ENCODE measurements at regions not wholly inside any gene's neighbourhood (a gene's known extent, or its start where the extent isn't known, plus 50 kb on each side); places are given as distances from the start of the nearest gene placed in this dataset.

- H3K4me3 ChIP-seq, result no peak overlapping the region
- H3K27me3 ChIP-seq, result no peaks in the 10 kb centered on the region
- no peaks in the 10 kb centered on the region for H3K9me3 ChIP-seq (ENCODE audit: low read depth)
- H3K36me3 ChIP-seq, result no peaks in the 10 kb centered on the region
- DNase-seq (ENCODE audit: low read depth in 1 of 2, low spot score in 1 of 2), result no peak
- TF ChIP-seq, protein P1, sequence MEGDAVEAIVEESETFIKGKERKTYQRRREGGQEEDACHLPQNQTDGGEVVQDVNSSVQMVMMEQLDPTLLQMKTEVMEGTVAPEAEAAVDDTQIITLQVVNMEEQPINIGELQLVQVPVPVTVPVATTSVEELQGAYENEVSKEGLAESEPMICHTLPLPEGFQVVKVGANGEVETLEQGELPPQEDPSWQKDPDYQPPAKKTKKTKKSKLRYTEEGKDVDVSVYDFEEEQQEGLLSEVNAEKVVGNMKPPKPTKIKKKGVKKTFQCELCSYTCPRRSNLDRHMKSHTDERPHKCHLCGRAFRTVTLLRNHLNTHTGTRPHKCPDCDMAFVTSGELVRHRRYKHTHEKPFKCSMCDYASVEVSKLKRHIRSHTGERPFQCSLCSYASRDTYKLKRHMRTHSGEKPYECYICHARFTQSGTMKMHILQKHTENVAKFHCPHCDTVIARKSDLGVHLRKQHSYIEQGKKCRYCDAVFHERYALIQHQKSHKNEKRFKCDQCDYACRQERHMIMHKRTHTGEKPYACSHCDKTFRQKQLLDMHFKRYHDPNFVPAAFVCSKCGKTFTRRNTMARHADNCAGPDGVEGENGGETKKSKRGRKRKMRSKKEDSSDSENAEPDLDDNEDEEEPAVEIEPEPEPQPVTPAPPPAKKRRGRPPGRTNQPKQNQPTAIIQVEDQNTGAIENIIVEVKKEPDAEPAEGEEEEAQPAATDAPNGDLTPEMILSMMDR (IDR thresholded peaks at IDR 0.05; ENCODE audit: low read depth, low read length), result no peak
- no peaks in the 10 kb centered on the region for H3K4me1 ChIP-seq (ENCODE audit: low read depth)
- H3K27ac ChIP-seq, result no peak overlapping the region
These were observed 209.0 kb downstream of the AMY1C start for GRCh38 chr1:103958699-103959098.

DNA sequence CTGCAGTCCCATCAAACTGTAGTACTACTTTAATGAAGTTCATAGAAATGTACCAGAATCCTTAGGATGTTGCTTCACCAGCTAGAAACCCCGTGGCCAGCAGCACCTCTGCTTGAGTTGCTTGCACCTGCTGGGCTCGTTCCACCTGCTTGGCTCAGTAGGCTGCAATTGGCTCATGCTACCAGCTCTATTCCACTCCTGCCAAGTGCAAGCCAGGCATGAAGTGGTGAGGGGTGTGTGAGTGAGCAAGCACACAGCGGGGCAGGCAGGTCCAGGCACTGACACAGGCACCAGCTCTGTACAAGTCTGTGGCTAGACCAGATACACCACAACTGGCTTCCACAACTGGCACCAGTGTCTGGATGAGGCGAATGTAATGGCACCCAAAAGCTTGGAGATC is 209.9 kb downstream of the AMY1C start:
- no peaks in the 10 kb centered on the region for H3K36me3 ChIP-seq
- no peaks in the 10 kb centered on the region for H3K9me3 ChIP-seq (ENCODE audit: low read depth)
- no peaks in the 10 kb centered on the region for H3K27me3 ChIP-seq
- no peaks in the 10 kb centered on the region for H3K4me1 ChIP-seq (ENCODE audit: low read depth)
- no peak for DNase-seq (ENCODE audit: low read depth in 1 of 2, low spot score in 1 of 2)
- H3K27ac ChIP-seq, result no peak overlapping the region
- TF ChIP-seq, protein P1 (IDR thresholded peaks at IDR 0.05; ENCODE audit: low read depth, low read length), result no peak
- H3K4me3 ChIP-seq, result no peak overlapping the region

DNA sequence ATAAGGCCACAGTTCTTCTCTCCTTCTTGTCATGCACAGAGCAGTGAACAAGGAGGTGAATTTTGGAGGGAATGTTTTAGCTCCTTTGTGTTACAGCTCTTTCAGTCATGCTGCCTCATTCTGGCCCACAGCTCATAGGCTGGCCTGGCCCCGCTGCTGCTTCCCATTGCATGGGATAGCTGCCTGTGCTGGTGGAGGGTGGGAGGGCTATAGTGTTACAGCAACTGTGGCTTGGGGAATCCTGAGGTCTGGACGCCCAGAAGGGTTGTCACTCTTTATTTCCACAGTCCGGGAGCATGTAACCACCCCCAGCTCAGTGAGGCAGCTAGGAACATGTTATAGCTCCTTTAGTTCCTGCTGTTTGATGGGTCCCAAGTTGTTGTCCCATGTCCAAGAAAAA is 210.3 kb downstream of the AMY1C start:
- no peaks in the 10 kb centered on the region for H3K36me3 ChIP-seq
- H3K27me3 ChIP-seq, result no peaks in the 10 kb centered on the region
- H3K4me3 ChIP-seq, result no peak overlapping the region
- DNase-seq (ENCODE audit: low read depth in 1 of 2, low spot score in 1 of 2), result no peak
- H3K4me1 ChIP-seq (ENCODE audit: low read depth), result no peaks in the 10 kb centered on the region
- H3K9me3 ChIP-seq (ENCODE audit: low read depth), result no peaks in the 10 kb centered on the region
- H3K27ac ChIP-seq, result no peak overlapping the region
- TF ChIP-seq, protein P1 (IDR thresholded peaks at IDR 0.05; ENCODE audit: low read depth, low read length), result no peak

DNA sequence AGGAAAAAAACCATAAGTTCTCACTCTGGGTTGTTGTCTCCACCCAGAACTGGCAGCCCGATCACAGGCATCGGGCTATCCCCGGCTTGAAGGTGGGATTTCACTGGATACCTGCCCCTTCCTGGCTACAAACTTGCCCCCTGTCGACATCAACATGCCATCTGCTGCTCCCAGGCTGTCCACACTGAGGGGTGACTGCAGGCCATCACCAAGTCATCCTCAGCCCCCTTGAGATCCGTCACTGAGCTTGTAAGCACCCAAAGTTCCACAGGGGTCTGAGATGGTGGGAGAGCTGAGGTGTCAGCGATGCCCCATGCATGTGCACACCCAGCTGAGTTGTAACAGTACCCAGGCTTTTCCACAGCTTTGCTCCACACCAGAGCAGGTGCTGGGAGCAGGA is 211.0 kb downstream of the AMY1C start:
- TF ChIP-seq, protein P1 (IDR thresholded peaks at IDR 0.05; ENCODE audit: low read depth, low read length), result no peak
- H3K4me3 ChIP-seq, result no peak overlapping the region
- H3K4me1 ChIP-seq (ENCODE audit: low read depth), result no peaks in the 10 kb centered on the region
- no peaks in the 10 kb centered on the region for H3K9me3 ChIP-seq (ENCODE audit: low read depth)
- no peak for DNase-seq (ENCODE audit: low read depth in 1 of 2, low spot score in 1 of 2)
- no peak overlapping the region for H3K27ac ChIP-seq
- no peaks in the 10 kb centered on the region for H3K27me3 ChIP-seq
- H3K36me3 ChIP-seq, result no peaks in the 10 kb centered on the region

DNA sequence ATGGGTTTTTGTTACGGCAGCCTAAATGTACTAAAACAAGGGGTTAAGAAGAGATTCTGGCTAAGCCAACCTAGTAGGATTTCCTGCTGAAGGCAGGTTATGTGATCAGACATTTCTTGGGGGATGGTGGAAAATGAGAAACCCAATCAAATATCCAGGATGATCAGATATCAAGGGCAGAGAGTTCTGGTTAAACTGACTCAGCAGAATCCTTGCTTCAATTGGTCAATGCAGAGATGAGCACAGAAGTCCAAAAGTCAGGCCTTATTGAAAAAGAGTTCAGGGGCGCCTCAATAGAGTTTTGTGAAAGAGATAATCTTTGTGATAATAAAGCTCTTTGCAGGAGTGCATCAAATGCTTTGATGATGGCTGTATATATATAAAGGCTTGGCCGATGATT is 237.1 kb downstream of the AMY1C start:
- Histone ChIP-seq H3K36me3 (no peaks in the 10 kb centered on the region), H3K4me3 (no peak overlapping the region), H3K27ac (no peak overlapping the region), H3K4me1 (ENCODE audit: low read depth) (no peaks in the 10 kb centered on the region), H3K9me3 (ENCODE audit: low read depth) (no peaks in the 10 kb centered on the region), H3K27me3 (no peaks in the 10 kb centered on the region)
- TF ChIP-seq, protein P1 (IDR thresholded peaks at IDR 0.05; ENCODE audit: low read depth, low read length), result no peak
- DNase-seq (ENCODE audit: low read depth in 1 of 2, low spot score in 1 of 2), result no peak

DNA sequence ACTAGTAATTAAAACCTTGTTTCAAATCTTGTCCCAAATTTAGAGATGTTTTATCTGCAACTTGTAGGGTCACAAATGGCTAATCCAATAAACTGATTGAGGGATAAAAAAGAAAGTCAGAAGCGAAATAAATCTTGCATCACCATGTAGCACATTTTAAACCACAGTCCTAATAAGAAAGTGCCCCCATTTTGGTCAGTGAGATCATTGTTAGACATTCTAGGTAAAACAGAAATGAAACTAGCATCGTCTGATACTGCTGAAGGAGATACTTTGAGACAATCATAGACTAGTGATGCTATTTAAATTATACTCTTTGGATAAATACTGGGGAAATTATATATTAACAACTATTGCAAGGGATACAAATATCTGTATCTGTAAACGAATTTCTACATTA is 247.9 kb downstream of the AMY1C start:
- Histone ChIP-seq H3K27me3 (no peaks in the 10 kb centered on the region), H3K36me3 (no peaks in the 10 kb centered on the region), H3K4me3 (no peak overlapping the region), H3K9me3 (ENCODE audit: low read depth) (no peaks in the 10 kb centered on the region), H3K27ac (no peak overlapping the region), H3K4me1 (ENCODE audit: low read depth) (no peaks in the 10 kb centered on the region)
- TF ChIP-seq, protein P1 (IDR thresholded peaks at IDR 0.05; ENCODE audit: low read depth, low read length), result no peak
- DNase-seq (ENCODE audit: low read depth in 1 of 2, low spot score in 1 of 2), result no peak

Data from cardiac muscle cell (in vitro differentiated cells and primary cell).